K562 (cell line): ENCODE measurements at regions not wholly inside any gene's neighbourhood (a gene's known extent, or its start where the extent isn't known, plus 50 kb on each side); places are given as distances from the start of the nearest gene placed in this dataset.

Experiments
- CEBPB ChIP-seq: fragments of 450-650 bp; IDR thresholded peaks from 2 replicates; pipeline ENCODE4 v1.6.1; 2016; ENCODE audit warnings: missing genetic modification characterization, missing compliant biosample characterization
- CEBPG ChIP-seq, 3 experiments: fragments of 200-800 bp in 1 of 3; sonication (Bioruptor generic) in 1 of 3; sonication (generic) in 1 of 3; formaldehyde crosslinking in 1 of 3; IDR thresholded peaks in 2 of 3; conservative IDR thresholded peaks in 1 of 3; 2 replicates each; pipeline versions ENCODE4 v1.6.1 to v1.8.0; 2016 to 2022; ENCODE audit warnings: missing compliant biosample characterization in 2 of 3, missing genetic modification characterization in 2 of 3, mild to moderate bottlenecking in 1 of 3, missing genetic modification reagents in 1 of 3
- ETV6 ChIP-seq, 3 experiments: fragments of 150-350 bp in 1 of 3; sonication (generic) in 1 of 3; formaldehyde crosslinking in 1 of 3; IDR thresholded peaks; 2 replicates each; pipeline versions ENCODE4 v1.6.1 to v1.8.0; 2014 to 2022; ENCODE audit warnings: borderline replicate concordance in 2 of 3, low read depth in 2 of 3, antibody characterized with exemption in 1 of 3, low read length in 1 of 3, mild to moderate bottlenecking in 1 of 3, missing genetic modification reagents in 1 of 3
- GMEB1 ChIP-seq: fragments of 250-450 bp; sonication (Bioruptor Pico); IDR thresholded peaks from 2 replicates; pipeline ENCODE4 v1.4.0; 2020; ENCODE audit warnings: mild to moderate bottlenecking
- MAFG ChIP-seq: fragments of 450-650 bp; conservative IDR thresholded peaks from 2 replicates; pipeline ENCODE4 v1.6.1; 2016; ENCODE audit warnings: missing genetic modification characterization, missing compliant biosample characterization
- NFE2 ChIP-seq: IDR thresholded peaks from 2 replicates; pipeline ENCODE4 v1.6.1; 2014; ENCODE audit warnings: antibody characterized with exemption, low read depth
- NFXL1 ChIP-seq: fragments of 450-650 bp; formaldehyde crosslinking; IDR thresholded peaks from 2 replicates; pipeline ENCODE4 v1.4.0; 2021; ENCODE audit warnings: mild to moderate bottlenecking
- SAFB2 ChIP-seq: fragments of 200-400 bp; formaldehyde crosslinking; IDR thresholded peaks from 2 replicates; pipeline ENCODE4 v1.6.1; 2018; ENCODE audit warnings: borderline replicate concordance, low read length, low read depth, moderate library complexity; ENCODE audit not compliant: severe bottlenecking
- SIRT6 ChIP-seq: IDR thresholded peaks from one replicate; pipeline ENCODE4 v1.6.1; 2012; ENCODE audit warnings: low read depth, mild to moderate bottlenecking, control low read depth, inconsistent platforms, low read length, moderate library complexity
- SNIP1 ChIP-seq: fragments of 450-650 bp; IDR thresholded peaks from 2 replicates; pipeline ENCODE4 v1.7.1; 2017; ENCODE audit warnings: low read depth, mild to moderate bottlenecking
- ZBTB11 ChIP-seq, 3 experiments: fragments of 200-800 bp in 1 of 3; fragments of 250-450 bp in 1 of 3; fragments of 450-650 bp in 1 of 3; sonication (Bioruptor Pico) in 1 of 3; sonication (Bioruptor generic) in 1 of 3; formaldehyde crosslinking in 1 of 3; IDR thresholded peaks; 2 replicates each; pipeline versions ENCODE4 v1.6.1 to v1.8.0; 2016 to 2022; ENCODE audit warnings: mild to moderate bottlenecking in 2 of 3, missing genetic modification characterization in 2 of 3, missing compliant biosample characterization in 1 of 3, moderate library complexity in 1 of 3
- ZNF239 ChIP-seq: fragments of 250-450 bp; sonication (Bioruptor Pico); IDR thresholded peaks from 2 replicates; pipeline ENCODE4 v1.4.0; 2020; ENCODE audit warnings: mild to moderate bottlenecking
- ZNF354B ChIP-seq: fragments of 250-450 bp; sonication (Bioruptor Pico); IDR thresholded peaks from 2 replicates; pipeline ENCODE4 v1.4.0; 2020
- ZNF398 ChIP-seq: fragments of 250-450 bp; sonication (Bioruptor Pico); IDR thresholded peaks from 2 replicates; pipeline ENCODE4 v1.8.0; 2021; ENCODE audit warnings: moderate library complexity, mild to moderate bottlenecking, inconsistent platforms
- ZNF639 ChIP-seq, 2 experiments: fragments of 200-800 bp in 1 of 2; sonication (Bioruptor generic) in 1 of 2; sonication (generic) in 1 of 2; formaldehyde crosslinking in 1 of 2; IDR thresholded peaks in 1 of 2; conservative IDR thresholded peaks in 1 of 2; 2 replicates each; pipeline versions ENCODE4 v1.5.0 to v1.6.1; 2016 to 2020; ENCODE audit warnings: missing compliant biosample characterization in 1 of 2, missing genetic modification characterization in 1 of 2, missing genetic modification reagents in 1 of 2
- ZNF766 ChIP-seq: fragments of 200-800 bp; sonication (Bioruptor generic); conservative IDR thresholded peaks from 2 replicates; pipeline ENCODE4 v1.6.1; 2016; ENCODE audit warnings: missing genetic modification characterization, missing compliant biosample characterization

- TF ChIP-seq CEBPG (CRISPR knock-in tag; IDR thresholded peaks at IDR 0.05) (no peak), CEBPG (tag; conservative IDR thresholded peaks at IDR 0.05 in 1 of 2, IDR thresholded peaks at IDR 0.05 in 1 of 2) (peak; percentile 63 to 77), SIRT6 (no peak), ZNF354B (CRISPR knock-in tag) (no peak), SNIP1 (no peak), CEBPB (peak; percentile 60), ZNF239 (CRISPR knock-in tag) (no peak), NFE2 (peak; percentile 16; the same call in 1 of the 2 replicates), ZNF766 (CRISPR knock-in tag) (peak; percentile 50; the same call in 1 of the 2 replicates), GMEB1 (CRISPR knock-in tag) (0 out of 2 replicates have a peak, but pooled peaks have one; percentile 35), ZBTB11 (CRISPR knock-in tag; IDR thresholded peaks at IDR 0.05) (peak in 1 of 3 experiments; percentile 50; a peak in 1 of 6 replicates), ZNF639 (CRISPR knock-in tag; conservative IDR thresholded peaks at IDR 0.05 in 1 of 2, IDR thresholded peaks at IDR 0.05 in 1 of 2) (peak in 1 of 2 experiments; percentile 74; a peak in 2 of 4 replicates), ETV6 (IDR thresholded peaks at IDR 0.05; ENCODE audit: borderline replicate concordance in 1 of 2, low read depth in 2 of 2, low read length in 1 of 2) (no peak), ETV6 (CRISPR knock-in tag; IDR thresholded peaks at IDR 0.05; ENCODE audit: borderline replicate concordance) (no peak), NFXL1 (CRISPR knock-in tag) (no peak), MAFG (tag) (peak; percentile 40; the same call in 1 of the 2 replicates), SAFB2 (no peak), ZNF398 (CRISPR knock-in tag) (no peak)
Observed at GRCh38 chr5:109619021-109619460, 70.7 kb upstream of the MAN2A1 start (continued).
